Neural crest cell (in vitro differentiated cells): ENCODE measurements at regions not wholly inside any gene's neighbourhood (a gene's known extent, or its start where the extent isn't known, plus 50 kb on each side); places are given as distances from the start of the nearest gene placed in this dataset.
A peak's percentile ranks its signal among the peaks of the same experiment; 100 is the strongest.

ENCODE experiments used
- DNase-seq: peaks from one replicate; pipeline ENCODE4 v3.0.0; 2021; ENCODE audit warnings: low read depth, mixed read lengths, low spot score
- H3K27ac Mint-ChIP-seq: one replicate; pipeline ENCODE4 v1.8.0; 2021; ENCODE audit warnings: mild to moderate bottlenecking, mixed read lengths; ENCODE audit not compliant: unreplicated experiment
- H3K27me3 Mint-ChIP-seq: 2 replicates; pipeline ENCODE4 v1.8.0; 2021; ENCODE audit warnings: low read depth, mild to moderate bottlenecking, mixed read lengths
- H3K36me3 Mint-ChIP-seq: 2 replicates; pipeline ENCODE4 v1.8.0; 2021; ENCODE audit warnings: low read depth, mild to moderate bottlenecking, mixed read lengths
- H3K4me1 Mint-ChIP-seq: 2 replicates; pipeline ENCODE4 v1.8.0; 2021; ENCODE audit warnings: mixed read lengths
- H3K4me3 Mint-ChIP-seq: one replicate; pipeline ENCODE4 v1.8.0; 2021; ENCODE audit warnings: mild to moderate bottlenecking, mixed read lengths
- H3K9me3 Mint-ChIP-seq: 2 replicates; pipeline ENCODE4 v1.8.0; 2021; ENCODE audit warnings: mixed read lengths
- TF ChIP-seq, protein P1 (sequence below): fragments of 200-600 bp; sonication (generic); conservative IDR thresholded peaks from 2 replicates; pipeline ENCODE4 v1.5.0; 2021; ENCODE audit warnings: antibody characterized with exemption, mild to moderate bottlenecking

DNA sequence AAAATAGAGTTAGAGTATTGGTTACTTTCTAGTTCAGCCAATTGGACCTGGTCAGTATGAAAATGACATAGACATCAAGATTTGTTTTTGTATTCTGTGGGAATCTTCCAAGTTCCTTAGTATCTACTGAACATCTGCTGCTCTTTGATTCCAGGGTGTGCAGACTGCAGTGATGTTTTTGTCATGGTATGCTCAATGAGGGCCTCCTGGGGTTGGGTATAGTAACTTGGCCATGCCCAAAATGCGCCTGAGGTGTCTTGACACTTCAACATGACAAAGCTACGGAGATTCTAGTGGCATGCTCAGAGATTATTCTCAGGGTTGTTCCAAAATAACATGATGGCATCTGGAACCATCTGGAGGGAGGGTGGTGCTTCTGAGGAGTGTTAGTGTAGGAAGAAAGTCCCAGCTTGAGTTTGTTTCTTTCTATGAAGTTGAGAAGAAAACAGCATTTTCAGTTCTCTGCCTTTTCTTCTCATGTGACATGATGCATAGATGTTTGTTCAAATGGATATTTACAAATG lies 313.5 kb upstream of the TBL1XR1 start:
- H3K4me1 Mint-ChIP-seq = no peaks in the 10 kb centered on the region
- H3K27ac Mint-ChIP-seq = no peak overlapping the region
- no peaks in the 10 kb centered on the region for H3K36me3 Mint-ChIP-seq
- DNase-seq = no peak
- no peak overlapping the region for H3K4me3 Mint-ChIP-seq
- TF ChIP-seq, protein P1, sequence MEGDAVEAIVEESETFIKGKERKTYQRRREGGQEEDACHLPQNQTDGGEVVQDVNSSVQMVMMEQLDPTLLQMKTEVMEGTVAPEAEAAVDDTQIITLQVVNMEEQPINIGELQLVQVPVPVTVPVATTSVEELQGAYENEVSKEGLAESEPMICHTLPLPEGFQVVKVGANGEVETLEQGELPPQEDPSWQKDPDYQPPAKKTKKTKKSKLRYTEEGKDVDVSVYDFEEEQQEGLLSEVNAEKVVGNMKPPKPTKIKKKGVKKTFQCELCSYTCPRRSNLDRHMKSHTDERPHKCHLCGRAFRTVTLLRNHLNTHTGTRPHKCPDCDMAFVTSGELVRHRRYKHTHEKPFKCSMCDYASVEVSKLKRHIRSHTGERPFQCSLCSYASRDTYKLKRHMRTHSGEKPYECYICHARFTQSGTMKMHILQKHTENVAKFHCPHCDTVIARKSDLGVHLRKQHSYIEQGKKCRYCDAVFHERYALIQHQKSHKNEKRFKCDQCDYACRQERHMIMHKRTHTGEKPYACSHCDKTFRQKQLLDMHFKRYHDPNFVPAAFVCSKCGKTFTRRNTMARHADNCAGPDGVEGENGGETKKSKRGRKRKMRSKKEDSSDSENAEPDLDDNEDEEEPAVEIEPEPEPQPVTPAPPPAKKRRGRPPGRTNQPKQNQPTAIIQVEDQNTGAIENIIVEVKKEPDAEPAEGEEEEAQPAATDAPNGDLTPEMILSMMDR = no peak
- H3K27me3 Mint-ChIP-seq = no peaks in the 10 kb centered on the region
- H3K9me3 Mint-ChIP-seq = no peaks in the 10 kb centered on the region

- TF ChIP-seq, protein P1 = no peak
- H3K27me3 Mint-ChIP-seq = no peaks in the 10 kb centered on the region
- H3K27ac Mint-ChIP-seq = peak overlapping the region; percentile 32
- no peak for DNase-seq
- H3K36me3 Mint-ChIP-seq = no peaks in the 10 kb centered on the region
- no peaks in the 10 kb centered on the region for H3K9me3 Mint-ChIP-seq
- H3K4me1 Mint-ChIP-seq = no peaks in the 10 kb centered on the region
- H3K4me3 Mint-ChIP-seq = no peak overlapping the region
Observed at GRCh38 chr3:177512945-177513814, 315.9 kb upstream of the TBL1XR1 start.

DNA sequence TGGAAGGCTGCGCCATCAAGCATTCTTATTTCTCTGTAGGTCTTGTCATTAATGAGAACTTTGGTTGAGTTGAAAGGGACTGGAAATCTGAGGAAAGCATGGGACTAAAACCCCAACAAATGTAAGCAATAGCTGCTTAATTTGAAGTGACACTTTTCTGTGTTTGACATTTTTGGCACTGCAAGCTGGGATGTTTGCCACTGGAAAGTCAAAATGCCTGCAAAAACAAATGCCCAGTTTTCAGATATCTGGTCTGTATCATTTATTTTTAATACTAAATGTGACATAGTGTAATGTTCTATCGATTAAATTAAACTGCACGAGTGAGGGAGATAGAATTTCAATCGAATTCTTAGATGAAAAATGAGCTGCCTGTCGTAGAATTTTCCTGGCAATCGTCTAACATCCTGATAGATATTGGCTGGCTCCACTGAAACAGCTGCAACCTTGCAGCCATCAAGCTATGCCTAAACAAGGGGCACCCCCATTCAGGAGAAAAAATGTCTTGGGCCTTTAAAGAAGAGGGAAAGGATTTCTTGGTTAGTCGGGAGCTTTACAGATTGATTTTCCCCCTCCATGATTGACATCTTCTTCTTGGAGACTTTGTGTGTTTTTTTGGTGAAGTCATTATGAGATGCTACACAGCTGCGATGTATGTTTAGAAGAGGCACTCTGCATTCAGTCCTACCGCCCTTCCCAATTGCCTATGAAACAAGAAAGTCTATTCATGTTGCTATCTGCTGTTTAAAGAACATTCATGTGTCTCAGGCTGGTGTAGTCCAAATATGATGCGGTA lies 316.7 kb upstream of the TBL1XR1 start:
- Mint-ChIP-seq H3K9me3 (no peaks in the 10 kb centered on the region), H3K4me3 (no peak overlapping the region), H3K27me3 (no peaks in the 10 kb centered on the region), H3K36me3 (no peaks in the 10 kb centered on the region), H3K27ac (no peak overlapping the region), H3K4me1 (no peaks in the 10 kb centered on the region)
- TF ChIP-seq, protein P1 = no peak
- DNase-seq = no peak

DNA sequence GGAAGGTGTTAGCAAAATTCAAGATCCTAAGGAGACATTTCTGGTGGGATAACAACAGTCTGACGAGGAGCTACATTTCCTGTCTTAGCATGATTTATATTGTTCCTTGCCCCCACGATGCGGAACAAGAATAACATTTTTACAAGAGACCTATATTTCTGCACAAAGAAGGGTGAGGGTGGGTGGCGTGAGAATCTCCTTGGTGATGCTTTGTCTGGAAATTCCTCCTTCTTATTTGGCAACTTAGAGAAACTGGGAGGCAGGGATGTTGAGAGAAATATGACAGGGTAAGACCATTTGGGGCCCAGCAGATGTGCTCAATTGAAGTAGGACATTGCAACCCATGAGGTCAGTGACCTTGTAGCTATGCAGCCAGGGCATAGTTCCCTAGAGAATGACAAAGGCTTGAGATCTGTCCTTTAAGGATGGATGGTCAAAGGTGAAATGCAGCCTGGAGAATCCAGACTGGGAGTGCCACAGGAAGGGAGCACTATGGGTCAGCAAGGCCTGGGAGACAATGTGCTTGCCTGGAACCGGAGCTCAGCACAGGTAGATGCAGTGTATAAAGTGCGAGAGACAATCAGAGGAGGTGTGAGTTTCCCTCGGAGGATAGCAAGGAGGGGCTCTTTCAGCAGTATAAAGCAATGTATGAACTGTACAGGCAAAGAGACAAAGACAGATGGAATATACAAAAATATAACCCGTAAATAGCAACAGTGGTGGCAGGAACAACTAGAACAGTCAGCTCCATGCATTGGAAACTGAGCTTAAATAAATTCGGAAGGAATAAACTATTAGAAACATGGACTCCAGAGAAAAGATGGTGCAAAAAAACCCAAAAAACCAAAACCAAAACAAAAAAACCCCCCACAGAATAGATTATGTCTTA lies 317.6 kb upstream of the TBL1XR1 start:
- no peak for DNase-seq
- Mint-ChIP-seq H3K9me3 (no peaks in the 10 kb centered on the region), H3K4me3 (no peak overlapping the region), H3K4me1 (no peaks in the 10 kb centered on the region), H3K36me3 (no peaks in the 10 kb centered on the region), H3K27me3 (no peaks in the 10 kb centered on the region), H3K27ac (no peak overlapping the region)
- TF ChIP-seq, protein P1 = no peak

DNA sequence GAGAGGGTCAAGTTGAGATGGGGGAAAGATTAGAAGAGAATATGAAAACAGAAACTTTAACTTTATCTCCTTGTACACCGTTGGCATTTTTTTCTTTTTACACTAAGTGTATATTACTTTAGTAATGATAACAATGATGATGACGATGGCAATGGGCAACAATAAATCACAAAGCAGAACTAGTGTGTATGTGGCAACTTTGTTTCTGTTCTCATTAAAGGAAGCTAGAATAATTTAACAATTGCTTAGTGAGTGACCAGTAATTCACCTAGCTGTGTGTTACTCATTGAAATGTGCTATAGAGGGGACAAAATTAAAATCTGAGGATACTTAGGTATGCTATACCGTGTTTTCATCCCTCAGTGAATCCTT lies 318.5 kb upstream of the TBL1XR1 start:
- no peaks in the 10 kb centered on the region for H3K36me3 Mint-ChIP-seq

More for the DNA sequence above, 318.5 kb upstream of the TBL1XR1 start:
- no peak overlapping the region for H3K4me3 Mint-ChIP-seq
- H3K27me3 Mint-ChIP-seq = no peaks in the 10 kb centered on the region
- H3K9me3 Mint-ChIP-seq = no peaks in the 10 kb centered on the region
- no peak overlapping the region for H3K27ac Mint-ChIP-seq
- no peak for DNase-seq
- no peaks in the 10 kb centered on the region for H3K4me1 Mint-ChIP-seq
- TF ChIP-seq, protein P1 = no peak
